Activated CD4-positive, alpha-beta T cell treated with anti-CD3 and anti-CD28 coated beads, Interleukin-2, amount 50 U/mL, for 1 hour (primary cell): ENCODE measurements at regions not wholly inside any gene's neighbourhood (a gene's known extent, or its start where the extent isn't known, plus 50 kb on each side); places are given as distances from the start of the nearest gene placed in this dataset.

ENCODE experiments used
- DNase-seq: peaks from one replicate; pipeline ENCODE4 v3.0.0-alpha.2; 2020

DNA sequence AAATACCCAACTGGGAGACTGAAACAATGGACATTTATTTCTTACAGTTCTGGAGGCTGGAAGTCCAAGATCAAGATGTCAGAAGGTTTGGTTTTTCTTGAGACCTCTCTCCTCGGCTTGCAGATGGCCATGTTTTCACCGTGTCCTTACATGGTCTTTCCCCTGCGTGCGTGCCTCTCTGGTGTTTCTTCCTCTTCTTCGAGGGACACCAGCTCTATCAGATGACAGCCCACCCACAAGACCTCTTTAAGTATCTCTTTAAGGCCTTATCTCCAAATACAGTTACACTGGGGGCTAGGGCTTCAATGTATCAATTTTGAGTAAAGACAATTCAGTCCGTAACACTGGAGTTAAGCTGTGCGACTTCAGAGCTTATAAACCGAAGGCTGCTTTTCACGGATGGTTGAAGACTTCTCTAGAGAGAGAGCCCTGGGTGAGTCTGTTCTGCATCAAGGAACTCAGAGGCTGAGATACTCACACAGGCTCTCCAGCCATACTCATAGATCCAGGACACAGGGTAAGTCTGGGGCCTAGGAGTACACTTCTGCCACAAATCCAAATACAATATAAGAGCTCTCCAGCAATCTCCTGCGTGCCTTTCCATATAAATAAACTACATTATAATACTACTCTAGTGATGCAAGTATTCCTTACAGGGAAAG is 339.9 kb upstream of the PKDCC start:
- no peak for DNase-seq

DNA sequence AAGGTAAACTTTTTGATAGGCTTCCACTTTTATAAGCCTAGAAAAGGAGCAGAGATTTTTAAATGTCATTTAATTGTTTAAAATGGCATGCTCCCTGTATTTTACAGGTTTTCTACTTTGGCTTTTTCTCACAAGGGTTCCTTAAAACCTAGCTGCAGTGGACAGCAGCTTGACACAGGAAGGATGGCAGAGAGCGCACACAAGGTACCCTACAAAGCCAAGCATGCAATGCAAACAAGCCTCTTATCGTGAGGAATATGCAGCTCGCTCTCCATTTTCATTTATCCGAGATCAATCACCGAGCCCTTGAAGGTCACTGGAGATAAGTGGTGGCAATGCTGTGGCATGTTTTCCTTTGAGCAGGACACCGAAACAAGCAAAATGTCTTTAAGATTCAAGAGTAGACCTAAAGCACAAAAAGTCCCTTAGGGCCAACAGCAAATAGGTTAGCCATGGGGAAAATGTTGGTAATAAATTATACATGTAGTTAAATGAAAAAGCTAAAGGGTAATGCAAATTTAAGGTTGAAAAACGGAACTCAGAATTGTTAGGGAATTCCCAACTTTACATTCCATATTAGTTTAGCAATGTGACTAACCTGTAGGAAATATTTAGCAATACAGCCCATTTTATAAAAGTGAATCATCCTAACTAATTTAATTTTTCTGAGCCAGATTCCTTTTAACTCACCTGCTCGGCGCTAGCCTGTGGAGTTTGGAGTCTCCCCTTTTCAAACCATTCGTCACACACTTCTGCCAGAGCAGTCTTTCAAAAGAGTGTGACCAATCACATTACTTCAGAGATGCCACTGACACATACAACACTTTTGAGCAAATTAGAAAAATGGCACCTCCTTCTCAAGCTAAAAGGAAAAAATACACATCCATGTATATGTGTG is 337.9 kb upstream of the PKDCC start:
- no peak for DNase-seq

DNA sequence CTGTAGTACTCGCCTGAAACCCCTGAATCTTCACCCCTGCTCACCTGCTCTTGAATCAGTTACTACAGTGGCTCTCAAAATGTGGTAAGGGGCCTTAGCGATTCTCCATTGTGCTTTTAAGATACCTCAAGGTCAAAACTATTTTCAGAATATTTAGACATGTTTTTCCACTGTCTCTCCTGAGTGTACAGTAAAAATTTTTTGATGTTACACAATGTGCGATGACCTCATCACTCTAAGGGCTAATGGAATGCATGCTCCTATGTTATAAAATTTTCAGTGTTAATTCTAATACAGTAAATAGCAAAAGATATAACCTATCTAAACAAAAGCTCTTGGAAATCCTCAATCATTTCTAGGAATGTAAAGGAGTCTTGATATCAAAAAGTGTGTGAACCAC is 336.9 kb upstream of the PKDCC start:
- DNase-seq, result no peak

DNA sequence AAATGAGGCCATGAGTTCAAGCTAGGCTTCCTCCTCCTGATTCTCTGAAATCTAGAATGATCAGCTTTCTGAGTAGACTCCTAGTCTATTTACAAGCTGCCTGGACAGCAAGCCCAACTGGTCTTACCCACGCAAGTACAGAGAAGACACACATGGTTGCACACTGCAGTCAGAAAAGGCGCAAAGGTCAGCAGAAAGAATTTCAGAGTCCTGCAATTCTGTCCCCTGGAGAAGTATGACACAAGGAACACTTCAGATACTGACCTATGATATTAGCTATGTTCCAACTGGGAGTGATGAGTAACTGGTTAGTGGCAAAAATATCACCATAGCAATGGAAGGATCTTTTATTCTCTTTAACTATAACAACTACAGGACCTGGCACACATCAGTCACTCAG is 336.1 kb upstream of the PKDCC start:
- no peak for DNase-seq

DNA sequence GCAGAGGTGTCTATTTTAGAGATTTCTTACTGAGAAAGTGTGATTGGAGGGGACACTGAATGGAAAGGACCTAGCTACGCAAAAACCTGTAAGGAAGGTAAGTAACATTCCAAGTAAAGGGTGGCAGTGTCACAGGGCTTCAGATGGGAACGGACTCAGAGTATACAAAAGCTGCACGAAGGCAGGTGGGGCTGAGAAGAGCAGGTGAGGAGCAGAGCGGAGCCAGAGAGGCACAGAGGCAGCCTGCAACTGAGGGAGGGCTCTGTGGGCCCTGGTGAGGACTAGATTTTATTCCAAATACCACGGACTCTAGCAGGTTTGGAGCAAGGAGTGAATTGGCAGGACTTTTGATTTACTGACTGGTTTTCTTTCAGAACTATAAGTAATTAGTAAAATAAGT is 331.3 kb upstream of the PKDCC start:
- no peak for DNase-seq

DNA sequence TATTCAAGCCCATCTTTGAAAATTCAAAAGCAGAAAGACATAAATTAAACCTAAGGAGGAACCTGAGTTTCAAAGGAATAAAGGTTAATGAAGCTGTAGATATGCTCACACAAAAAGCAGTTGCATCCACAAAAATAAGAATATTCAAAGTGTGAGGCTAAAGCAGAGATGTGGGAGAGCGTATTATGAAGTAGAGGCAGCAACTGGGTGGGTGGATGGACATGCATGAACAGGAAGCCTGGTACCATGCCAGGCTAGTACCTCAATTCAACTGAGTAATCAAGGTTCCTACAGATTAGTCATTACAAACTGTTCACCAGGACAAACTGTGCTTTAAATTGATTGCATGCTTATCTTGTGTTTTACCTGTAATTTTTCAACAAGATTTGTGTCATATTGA is 330.0 kb upstream of the PKDCC start:
- DNase-seq, result no peak

DNA sequence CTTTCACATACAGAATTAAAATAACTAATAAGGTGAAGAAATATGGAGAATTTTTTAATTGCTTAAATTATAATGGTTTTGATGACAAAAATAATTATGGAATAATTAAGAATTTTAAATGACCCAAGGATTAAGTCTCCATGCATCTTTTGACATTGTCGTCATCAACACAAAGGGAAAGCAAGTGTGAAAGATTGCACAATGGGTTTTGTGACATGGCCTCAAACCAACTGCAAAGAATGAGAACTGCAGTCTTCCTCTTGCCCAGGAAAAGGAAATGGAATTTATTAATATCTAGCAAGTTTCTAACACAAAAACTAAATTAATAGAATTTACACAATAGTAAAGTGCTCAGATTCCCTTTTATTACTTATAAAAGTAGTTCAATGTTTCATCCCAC is 329.1 kb upstream of the PKDCC start:
- DNase-seq, result no peak

DNA sequence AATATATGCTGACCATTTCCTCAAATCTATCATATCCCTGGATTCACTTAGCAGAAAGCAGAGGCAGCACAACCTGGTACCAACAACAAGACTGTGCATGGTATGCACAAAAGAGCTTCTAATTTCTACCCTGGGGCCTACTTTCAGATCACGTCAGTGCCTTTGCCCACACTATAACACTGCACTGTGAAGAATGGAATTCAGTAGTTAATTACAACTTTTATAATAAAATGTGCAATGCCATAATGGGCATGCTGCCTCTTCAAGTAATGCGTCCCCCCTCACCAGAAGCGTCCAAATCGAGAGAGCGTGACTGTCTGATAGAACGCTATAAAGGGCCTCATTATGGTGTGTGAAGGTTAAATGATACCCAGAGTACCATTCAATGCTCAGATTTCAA is 328.1 kb upstream of the PKDCC start:
- no peak for DNase-seq

DNA sequence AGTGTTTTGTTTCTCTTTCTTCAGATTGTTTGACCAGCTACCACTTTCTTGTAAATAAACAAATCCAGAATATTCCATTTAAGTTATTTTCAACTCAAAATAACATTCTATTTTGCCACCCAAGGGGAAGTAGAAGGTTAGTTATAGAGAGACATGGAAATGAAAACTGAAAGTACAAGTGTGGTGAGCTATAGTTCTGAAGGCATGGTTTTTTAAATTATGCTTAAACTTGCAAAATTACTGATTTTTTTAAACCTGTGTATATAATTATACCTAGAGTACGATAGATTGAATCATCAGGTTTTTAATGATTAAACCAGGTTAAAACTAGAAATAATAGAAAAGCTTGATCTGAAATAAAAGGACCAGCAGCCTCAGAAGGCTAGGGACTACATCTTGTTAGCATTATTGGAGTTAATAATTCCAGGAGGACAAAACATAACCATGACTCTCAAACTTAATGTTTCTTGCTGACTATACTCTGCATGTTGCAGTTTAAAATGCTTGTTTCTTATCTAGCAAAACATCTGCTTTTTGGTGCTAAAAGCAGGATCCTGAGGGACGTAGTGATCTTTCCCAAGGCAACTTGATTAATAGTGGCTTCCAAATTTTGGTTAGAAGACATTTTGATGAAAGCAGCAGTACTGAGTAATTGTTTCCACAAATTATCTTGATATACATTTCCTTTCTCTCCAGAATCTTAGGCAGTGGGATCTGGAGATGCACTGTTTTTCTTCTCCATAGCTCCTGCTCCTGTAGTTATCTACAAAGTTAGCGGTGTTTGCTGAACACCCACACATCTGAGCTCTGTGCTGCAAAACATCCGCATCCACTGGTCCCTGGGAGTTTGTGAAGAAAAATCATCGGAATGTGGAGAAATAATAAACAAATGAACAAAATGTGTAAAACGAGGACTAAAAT is 327.2 kb upstream of the PKDCC start:
- DNase-seq, result no peak

GRCh38 chr2:41722668-41723369 is 325.0 kb upstream of the PKDCC start:
- no peak for DNase-seq

GRCh38 chr2:41723526-41723925 is 324.3 kb upstream of the PKDCC start:
- DNase-seq, result no peak

DNA sequence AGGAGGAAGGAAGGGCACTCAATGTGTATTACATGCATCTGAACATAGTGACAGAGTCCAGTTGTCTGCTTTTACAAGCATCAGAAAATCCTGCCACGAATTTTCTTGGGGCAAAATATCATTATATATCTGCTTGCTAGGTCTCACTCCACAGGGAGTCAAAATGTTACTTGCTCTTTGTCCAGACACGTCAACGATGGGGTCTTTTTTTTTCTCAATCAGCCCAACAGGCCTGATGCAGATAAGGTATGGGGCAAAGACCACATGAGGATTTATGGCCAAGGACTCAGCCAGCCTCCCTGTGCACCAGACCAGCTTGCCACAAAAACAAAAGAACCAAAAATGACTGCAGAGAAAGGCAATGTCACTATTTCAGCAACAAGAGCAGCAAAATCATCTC is 323.4 kb upstream of the PKDCC start:
- DNase-seq, result no peak

DNA sequence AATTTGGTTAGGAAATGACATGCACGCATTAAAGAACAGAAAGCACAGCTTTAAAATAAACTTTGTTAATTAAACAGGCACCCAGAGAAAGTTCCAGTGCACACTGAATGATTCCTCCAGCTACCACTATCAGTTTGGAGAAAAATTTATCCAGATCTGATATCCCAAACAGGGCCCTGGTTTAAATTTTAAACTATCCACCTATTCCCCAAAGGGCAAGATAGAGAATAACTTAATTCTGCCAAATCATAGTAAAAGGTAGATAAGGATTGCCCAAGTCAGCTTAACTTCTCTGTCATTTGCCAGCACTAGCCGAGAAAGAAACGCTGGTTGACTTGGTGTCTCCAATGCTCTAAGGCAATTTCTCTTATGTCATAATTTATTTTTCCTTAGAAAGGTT is 321.9 kb upstream of the PKDCC start:
- no peak for DNase-seq

GRCh38 chr2:41726364-41726763 is 321.5 kb upstream of the PKDCC start:
- DNase-seq, result no peak

DNA sequence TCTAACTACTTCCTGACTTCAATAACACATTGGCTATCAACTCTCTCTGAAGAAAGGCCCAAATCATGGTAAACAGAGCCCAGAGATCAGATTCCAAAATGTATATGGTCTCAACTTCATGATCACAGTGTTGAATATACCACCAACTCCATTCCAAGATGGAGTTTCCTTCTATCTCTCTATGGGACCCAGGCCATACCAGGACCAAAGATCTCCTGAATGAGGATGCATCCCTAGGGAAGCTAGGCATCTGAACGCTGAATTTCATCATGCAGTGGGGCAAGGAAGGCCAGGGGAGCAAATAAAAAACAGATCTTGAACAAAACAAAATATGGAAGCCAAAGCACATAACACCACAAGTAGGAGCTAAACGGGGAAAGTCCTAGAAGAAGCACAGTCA is 320.7 kb upstream of the PKDCC start:
- DNase-seq, result no peak

- DNase-seq, result no peak
These were observed 320.1 kb upstream of the PKDCC start for GRCh38 chr2:41727711-41728110.

DNA sequence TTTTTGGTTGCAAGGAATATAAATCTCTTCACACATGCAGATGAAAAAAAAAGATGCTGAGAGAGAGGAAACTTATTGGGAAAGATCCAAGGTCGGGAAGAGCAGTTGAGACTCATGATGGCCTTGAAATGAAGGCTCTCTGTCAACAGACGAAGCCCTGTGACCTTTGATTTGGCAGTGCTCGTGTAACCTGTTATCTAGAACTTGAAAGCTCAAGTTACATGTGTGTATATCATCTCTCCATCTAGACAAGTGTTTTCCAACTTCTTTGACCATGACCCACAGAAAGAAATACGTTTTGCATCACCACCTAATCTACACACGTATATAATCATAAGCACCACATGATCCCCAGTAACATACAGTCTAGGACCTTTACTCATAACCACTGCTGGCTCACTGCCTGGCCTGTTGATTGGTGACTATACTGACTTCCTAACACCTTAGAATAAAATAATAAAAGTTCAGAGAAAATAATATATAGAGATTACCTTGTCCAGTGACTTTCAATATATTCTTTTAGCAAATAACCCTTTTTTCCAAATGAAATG is 319.0 kb upstream of the PKDCC start:
- no peak for DNase-seq

DNA sequence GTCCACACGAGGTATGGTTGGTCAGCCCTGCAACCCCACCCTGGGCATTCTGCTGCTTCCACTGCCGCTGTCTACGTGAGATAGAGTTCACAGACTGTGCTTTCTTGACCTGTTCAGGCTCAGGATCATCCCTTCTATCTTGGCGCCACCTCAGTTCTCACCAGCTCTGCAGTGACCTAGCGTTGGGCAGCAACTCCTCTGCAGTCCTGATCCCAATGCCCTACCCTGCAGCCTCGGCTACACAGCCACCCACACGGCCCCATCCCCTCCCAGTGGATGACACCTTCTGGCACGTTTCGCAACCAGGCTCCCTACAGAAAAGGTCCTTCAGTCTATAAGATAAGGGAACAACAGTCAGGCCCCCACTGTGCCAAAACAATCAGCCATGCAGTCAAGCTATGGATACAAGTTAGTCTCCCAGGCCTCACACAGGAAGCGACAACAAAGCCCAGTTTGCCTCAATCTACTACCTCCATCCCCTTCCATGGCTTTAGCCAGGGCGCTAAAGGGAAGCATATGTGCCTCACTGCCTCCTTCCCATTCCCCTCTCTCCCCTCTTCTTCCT is 317.9 kb upstream of the PKDCC start:
- no peak for DNase-seq

DNA sequence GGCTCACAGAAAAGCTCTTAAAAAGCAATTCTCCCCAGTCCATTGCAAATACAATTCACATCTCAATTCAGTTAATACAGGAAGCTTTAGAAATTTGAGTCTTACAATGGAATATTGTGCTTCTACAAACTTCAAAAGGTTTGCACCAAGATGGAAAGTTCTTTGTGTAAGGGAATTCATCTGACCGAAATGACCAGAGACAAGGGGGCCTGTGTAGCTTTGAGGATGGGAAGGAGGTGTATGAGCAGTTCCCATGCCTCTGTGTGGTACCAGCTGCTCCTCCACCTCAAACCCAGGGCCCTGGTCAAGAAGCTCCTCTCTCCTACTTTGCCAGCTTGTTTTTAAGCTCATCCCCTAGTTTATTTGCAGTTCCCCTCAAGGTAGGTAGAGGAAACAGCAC is 312.8 kb upstream of the PKDCC start:
- DNase-seq, result no peak

- DNase-seq, result no peak
These were observed 312.3 kb upstream of the PKDCC start for GRCh38 chr2:41735476-41735875.

DNA sequence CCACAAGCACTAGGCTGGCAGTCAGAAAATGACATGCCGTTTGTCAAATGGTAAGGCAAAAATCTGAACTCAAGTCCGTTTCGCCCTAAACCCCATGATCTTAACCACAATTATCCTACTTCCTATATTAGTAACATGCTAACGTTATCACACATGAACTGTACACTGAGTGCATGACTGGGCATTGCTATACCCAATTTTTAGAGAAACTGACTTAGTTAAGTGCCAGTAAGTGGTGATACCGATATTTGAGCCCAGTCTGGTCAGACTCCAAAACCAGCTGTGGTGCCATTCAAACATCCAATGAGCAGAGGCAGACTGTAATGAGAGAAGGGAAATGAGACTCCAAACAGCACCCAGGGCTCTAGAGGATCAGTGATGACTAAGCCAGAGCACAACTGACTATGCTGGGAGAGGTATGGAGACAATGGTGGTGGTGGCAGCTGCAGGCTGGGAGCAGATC is 311.7 kb upstream of the PKDCC start:
- no peak for DNase-seq

GRCh38 chr2:41736586-41736985 is 311.2 kb upstream of the PKDCC start:
- no peak for DNase-seq
